Neural cell (in vitro differentiated cells): ENCODE measurements at regions not wholly inside any gene's neighbourhood (a gene's known extent, or its start where the extent isn't known, plus 50 kb on each side); places are given as distances from the start of the nearest gene placed in this dataset.

Source experiments
- POLR2AphosphoS5 ChIP-seq: IDR thresholded peaks from 2 replicates; pipeline ENCODE4 v1.6.1; 2012
- TF ChIP-seq, protein P1 (sequence below): IDR thresholded peaks from 2 replicates; pipeline ENCODE4 v1.6.1; 2012; ENCODE audit warnings: borderline replicate concordance

DNA sequence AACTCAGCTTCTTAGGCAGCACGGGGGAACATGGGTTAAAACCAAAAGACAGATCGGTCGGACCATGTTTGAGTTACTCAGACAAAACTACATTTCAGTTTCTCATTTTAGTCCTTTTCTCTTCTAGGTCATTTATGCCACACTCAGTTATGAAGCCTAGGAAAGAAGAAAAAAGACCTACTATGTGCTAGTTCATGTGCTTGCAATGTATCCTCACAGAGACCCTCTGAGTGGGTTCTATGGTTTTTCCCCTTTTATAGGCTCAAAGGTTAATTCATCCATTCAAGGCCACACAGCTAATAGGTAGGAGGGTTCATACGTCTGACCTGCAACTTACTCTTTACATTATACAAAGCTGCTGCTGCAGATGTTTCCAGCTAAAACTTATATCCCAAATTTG is 104.7 kb upstream of the ZNF438 start:
- no peak for TF ChIP-seq POLR2AphosphoS5
- TF ChIP-seq, protein P1, sequence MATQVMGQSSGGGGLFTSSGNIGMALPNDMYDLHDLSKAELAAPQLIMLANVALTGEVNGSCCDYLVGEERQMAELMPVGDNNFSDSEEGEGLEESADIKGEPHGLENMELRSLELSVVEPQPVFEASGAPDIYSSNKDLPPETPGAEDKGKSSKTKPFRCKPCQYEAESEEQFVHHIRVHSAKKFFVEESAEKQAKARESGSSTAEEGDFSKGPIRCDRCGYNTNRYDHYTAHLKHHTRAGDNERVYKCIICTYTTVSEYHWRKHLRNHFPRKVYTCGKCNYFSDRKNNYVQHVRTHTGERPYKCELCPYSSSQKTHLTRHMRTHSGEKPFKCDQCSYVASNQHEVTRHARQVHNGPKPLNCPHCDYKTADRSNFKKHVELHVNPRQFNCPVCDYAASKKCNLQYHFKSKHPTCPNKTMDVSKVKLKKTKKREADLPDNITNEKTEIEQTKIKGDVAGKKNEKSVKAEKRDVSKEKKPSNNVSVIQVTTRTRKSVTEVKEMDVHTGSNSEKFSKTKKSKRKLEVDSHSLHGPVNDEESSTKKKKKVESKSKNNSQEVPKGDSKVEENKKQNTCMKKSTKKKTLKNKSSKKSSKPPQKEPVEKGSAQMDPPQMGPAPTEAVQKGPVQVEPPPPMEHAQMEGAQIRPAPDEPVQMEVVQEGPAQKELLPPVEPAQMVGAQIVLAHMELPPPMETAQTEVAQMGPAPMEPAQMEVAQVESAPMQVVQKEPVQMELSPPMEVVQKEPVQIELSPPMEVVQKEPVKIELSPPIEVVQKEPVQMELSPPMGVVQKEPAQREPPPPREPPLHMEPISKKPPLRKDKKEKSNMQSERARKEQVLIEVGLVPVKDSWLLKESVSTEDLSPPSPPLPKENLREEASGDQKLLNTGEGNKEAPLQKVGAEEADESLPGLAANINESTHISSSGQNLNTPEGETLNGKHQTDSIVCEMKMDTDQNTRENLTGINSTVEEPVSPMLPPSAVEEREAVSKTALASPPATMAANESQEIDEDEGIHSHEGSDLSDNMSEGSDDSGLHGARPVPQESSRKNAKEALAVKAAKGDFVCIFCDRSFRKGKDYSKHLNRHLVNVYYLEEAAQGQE, result no peak
